Right renal cortex interstitium (tissue), 3 donors: ENCODE measurements at regions not wholly inside any gene's neighbourhood (a gene's known extent, or its start where the extent isn't known, plus 50 kb on each side); places are given as distances from the start of the nearest gene placed in this dataset.

Experiments used
- DNase-seq, 3 donors: peaks; one replicate each; pipeline ENCODE4 v3.0.0-alpha.2; 2013; ENCODE audit warnings: low read depth in 3 of 3, low spot score in 2 of 3

GRCh38 chr20:24813080-24813479 lies 136.0 kb upstream of the CST7 start:
- DNase-seq, result no peak

- DNase-seq, result no peak
These were observed 135.6 kb upstream of the CST7 start for GRCh38 chr20:24813496-24813895.

- no peak for DNase-seq
These were observed 135.1 kb upstream of the CST7 start for GRCh38 chr20:24813936-24814335.

DNA sequence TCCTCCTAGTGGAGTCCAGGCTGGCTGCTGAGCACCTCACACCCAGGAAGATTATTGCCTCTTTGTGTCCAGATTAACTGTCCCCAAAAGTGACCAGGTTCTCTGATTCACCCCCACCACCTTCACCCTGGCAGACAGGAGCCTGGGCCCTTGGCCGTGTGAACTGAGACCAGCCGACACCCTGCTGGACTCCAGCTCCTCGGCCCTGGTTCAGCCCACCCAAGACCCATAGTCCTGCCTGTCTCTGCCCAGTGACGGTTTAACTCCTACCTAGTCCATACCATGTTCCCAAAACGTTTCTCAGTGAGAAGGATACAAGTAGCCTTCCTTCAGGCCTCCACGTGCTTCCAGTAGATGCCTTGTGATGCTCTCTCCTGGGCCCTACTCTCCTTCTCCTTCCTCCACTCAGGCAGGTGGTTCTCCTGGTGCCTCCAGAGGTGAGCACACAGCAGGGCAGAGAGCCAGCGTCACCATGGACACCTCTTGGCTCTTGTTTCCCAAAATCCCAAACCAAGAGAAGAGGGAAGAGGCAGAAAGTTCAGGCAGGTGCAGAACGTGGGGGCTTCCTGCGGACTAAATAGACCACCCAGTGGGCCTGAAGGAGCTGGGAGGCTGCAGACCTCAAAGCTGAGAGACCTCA lies 134.4 kb upstream of the CST7 start:
- DNase-seq, result no peak

DNA sequence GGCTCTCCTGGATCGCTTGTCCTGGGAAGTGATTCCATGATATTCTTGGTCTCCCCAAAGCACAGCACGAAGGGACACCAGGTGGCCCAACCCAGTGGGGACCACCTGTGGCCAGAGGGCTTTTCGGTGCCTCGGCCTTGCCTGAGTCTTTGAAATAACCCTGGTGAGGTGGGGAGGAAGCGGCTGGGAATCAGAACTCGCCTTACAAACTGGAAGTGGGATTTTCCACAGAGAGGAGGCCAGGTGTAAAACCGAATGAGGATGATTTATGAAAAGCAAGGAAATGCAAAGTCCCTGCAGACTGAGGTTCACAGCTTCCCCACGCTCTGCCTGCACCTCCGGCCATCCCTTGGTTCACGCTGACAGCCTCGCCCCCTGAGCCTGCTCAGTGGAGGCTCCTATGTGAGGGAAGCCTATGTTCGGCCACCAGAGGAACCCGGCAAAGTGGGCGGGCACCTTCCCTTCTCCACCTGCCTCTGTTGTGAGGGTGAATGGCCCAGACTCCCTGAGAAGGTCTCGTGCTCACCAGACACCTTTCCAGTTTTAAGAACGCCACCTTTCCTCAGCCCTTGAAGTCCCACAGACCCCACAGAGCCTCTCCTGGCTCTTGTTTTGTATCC lies 133.8 kb upstream of the CST7 start:
- no peak for DNase-seq

DNA sequence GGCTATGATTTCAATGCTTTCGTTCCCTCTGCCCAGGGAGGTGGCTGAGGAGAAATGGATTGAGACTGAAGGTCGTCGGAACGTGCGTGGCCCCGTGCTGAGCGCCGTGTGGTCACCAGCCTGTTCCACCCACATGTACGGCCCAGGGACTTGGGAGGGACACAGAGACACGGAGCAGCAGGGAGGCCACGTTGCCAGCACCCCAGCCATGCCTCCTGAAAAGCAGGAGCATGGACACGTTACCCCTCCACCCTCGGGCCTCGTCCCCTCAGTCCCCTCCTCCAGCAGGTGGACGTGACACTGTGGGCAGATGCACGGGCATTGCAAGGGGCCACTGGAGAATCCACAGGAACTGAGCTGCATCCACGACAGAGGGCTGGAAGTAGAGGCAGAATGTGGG lies 133.1 kb upstream of the CST7 start:
- no peak for DNase-seq

DNA sequence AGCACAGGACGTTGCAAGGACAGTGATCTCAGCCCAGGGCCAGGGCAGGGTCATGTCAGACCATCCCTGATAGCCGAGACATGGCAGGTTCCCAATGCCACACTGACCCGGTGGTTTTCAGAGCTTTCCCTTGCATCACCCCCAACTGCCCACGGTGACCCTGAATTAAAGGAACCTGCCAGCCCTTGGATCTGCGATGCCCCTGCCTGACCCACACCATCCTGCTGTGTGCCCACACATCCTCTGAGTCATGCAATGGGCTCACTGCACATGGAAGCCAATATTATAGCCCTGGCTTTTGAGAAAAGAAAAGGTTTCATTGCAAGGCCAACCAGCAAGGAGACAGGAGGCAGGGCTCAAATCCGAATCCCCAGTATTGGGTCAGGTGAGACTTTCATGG lies 132.6 kb upstream of the CST7 start:
- no peak for DNase-seq

DNA sequence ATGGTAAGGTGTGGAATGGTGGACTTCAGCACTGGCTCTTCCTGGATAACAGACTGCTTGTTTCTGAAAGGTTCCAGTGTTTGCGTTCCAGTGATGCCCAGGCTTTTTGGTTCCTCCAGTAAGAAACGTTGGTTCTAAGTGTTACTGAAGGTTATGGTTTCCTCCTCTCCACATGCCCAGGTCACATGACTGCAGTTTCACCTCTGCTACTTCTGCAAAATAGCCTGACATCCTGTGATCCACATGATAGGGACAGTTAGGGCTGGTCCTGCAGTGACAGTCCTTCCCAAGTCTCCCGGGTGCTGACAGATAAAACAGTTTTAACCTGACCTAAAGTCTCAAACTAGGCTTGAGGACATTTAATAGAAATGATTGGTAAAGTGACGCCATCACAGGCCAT lies 132.2 kb upstream of the CST7 start:
- no peak for DNase-seq

GRCh38 chr20:24817351-24817750 lies 131.7 kb upstream of the CST7 start:
- no peak for DNase-seq

GRCh38 chr20:24818056-24818455 lies 131.0 kb upstream of the CST7 start:
- DNase-seq, result no peak

DNA sequence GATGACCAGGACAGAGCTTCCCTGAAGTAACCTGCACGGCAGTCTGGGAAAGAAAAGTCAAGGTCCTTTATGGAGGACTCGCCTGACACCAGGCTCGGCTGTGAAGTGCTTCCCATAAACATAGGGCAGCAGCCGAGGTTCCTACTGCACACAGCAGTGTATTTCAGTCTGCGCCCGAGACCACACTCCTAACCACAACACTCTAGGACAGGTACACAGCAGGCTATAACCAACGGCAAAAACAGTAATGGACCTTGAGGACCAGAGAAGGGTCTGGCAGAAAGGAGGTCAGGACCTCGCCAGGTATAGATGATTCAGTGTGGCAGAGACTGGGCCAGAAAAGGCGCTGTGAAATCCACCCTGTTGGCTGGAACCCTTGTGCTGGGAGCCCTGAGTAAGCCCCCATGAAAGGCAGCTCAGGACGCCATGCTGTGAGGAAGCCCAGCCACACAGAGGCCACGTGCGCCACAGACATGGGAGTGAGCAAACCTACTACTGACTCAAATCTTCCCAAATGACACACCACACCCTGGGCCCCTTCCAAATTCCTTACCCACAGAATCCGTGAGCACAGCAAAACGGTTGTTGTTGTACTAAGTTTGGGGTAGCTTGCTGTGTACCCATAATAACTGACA lies 129.6 kb upstream of the CST7 start:
- no peak for DNase-seq

GRCh38 chr20:24820345-24820744 lies 128.7 kb upstream of the CST7 start:
- no peak for DNase-seq

GRCh38 chr20:24821391-24821790 lies 127.7 kb upstream of the CST7 start:
- DNase-seq, result no peak

GRCh38 chr20:24823176-24823784 lies 125.8 kb upstream of the CST7 start:
- DNase-seq, result no peak

- DNase-seq, result no peak
These were observed 124.9 kb upstream of the CST7 start for GRCh38 chr20:24823989-24824693.

DNA sequence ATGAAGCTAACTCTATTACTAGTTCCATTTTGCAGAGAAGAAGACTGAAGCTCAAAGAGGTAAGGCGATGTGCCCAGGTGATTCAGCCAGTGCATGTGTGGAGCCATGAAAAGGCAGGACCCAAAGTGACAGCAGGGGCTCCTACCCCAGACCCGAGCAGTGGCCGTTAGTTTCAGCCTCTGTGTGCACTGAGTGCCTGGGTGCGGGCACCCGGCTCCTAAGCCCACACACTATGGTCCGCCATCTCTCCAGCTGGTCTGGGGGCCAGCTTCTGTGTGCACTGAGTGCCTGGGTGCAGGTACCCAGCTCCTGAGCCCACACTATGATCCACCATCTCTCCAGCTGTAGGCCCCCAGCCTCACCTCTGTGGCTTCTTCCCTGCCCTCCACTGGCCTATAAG lies 123.5 kb upstream of the CST7 start:
- DNase-seq, result no peak

- DNase-seq, result no peak
These were observed 121.3 kb upstream of the CST7 start for GRCh38 chr20:24827603-24828295.

DNA sequence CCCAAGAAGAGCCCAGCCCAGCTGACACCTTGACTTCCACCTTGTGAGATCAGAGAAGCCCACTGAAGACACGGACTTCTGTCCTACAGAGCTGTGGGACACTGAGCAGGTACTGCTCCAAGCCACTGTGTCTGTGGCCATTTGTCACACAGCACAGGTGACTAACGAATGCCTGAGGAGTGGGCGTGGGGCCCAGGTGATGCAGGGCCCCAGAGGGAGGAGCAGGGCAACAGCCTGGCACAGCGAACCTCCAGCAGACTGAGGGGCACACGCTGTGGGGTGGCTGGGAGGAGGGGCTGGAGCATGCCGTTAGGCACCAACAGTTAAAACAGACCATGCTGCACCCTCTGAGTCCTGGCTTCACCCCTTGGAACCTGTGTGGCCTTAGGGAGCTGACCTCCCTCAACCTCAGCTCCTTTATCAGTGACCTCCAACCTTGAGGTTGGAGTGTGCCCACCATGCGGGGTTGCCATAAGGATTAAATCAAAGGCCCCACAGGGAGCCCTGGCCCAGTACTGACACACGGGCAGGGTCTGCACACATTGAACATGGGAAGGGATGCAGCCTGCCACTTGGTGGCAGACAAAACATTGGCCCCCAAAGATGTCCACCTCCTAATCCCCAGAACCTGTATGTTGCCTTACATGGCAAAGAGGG lies 119.9 kb upstream of the CST7 start:
- DNase-seq, result no peak

DNA sequence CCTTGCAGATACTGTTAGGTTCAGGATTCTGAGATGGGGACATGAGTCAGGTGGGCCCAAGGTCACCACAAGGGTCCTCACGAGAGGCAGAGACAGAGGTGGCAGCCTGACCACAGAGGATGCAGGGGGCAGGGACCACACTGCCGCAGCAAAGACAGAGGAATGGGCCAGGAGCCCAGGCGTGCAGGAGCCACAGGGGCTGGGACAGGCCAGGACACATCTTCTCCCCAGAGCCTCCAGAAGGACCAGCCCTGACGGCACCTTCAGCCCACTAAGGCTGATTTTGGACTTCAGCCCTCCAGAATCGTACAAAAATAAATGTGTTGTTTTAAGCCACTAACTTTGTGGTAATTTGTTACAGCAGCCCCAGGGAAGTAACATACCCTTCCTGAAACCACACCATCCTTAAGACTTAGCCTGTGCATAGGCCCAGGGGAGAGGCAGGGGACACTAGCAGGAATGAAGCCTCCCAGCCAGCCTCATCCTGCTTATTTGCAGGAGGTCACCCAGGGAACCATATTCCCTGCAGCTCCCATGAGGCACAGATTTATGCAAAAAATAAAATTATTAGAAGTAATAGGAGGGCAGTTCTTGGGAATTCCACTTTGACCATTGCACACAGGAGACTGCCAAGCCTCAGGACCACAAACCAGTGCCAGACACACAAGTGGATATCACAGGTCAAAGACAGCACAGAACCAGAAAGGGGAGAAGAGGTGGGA lies 119.3 kb upstream of the CST7 start:
- DNase-seq, result no peak

- DNase-seq, result no peak
These were observed 118.4 kb upstream of the CST7 start for GRCh38 chr20:24830649-24831048.
